Gastroesophageal sphincter (tissue), 4 donors: ENCODE measurements at regions not wholly inside any gene's neighbourhood (a gene's known extent, or its start where the extent isn't known, plus 50 kb on each side); places are given as distances from the start of the nearest gene placed in this dataset.

Experiments
- ATAC-seq: fragments of 150-250 bp; one replicate; pipeline ENCODE4 v1.9.1; 2016; ENCODE audit warnings: mild to moderate bottlenecking, moderate library complexity
- H3K27ac ChIP-seq, 4 donors: fragments of 200-600 bp; sonication (generic) in 3 of 4; 1 replicate in 3 of 4; 2 replicates in 1 of 4; pipeline ENCODE4 v1.5.1; 2016 to 2019
- H3K27me3 ChIP-seq: fragments of 200-600 bp; sonication (generic); one replicate; pipeline ENCODE4 v1.5.1; 2019
- H3K36me3 ChIP-seq, 2 donors: fragments of 200-600 bp; sonication (generic); one replicate each; pipeline ENCODE4 v1.5.1; 2019; ENCODE audit warnings: control low read depth in 1 of 2
- H3K4me1 ChIP-seq, 3 donors: fragments of 200-600 bp; sonication (generic); 1 replicate in 2 of 3; 2 replicates in 1 of 3; pipeline ENCODE4 v1.5.1; 2016 to 2019; ENCODE audit warnings: control low read depth in 2 of 3
- H3K4me3 ChIP-seq, 2 donors: fragments of 200-600 bp; sonication (generic); one replicate each; pipeline ENCODE4 v1.5.1; 2019; ENCODE audit warnings: mild to moderate bottlenecking in 1 of 2, moderate library complexity in 1 of 2
- H3K9me3 ChIP-seq, 3 donors: fragments of 200-600 bp; sonication (generic); one replicate each; pipeline ENCODE4 v1.5.1; 2017 to 2019; ENCODE audit warnings: control low read depth in 2 of 3
- EP300 ChIP-seq: sonication (generic); formaldehyde crosslinking; IDR thresholded peaks from one replicate; pipeline ENCODE4 v1.6.1; 2017; ENCODE audit warnings: antibody characterized with exemption, mild to moderate bottlenecking
- POLR2A ChIP-seq, 2 donors: fragments of 450-650 bp; IDR thresholded peaks; one replicate each; pipeline ENCODE4 v1.6.1; 2017; ENCODE audit warnings: antibody characterized with exemption in 2 of 2, mild to moderate bottlenecking in 2 of 2, moderate library complexity in 1 of 2
- POLR2AphosphoS5 ChIP-seq: sonication (generic); formaldehyde crosslinking; IDR thresholded peaks from one replicate; pipeline ENCODE4 v1.6.1; 2017; ENCODE audit warnings: antibody characterized with exemption
- WGBS, 2 donors: methylation state at CpG; one replicate each; pipeline ENCODE4 v1.1.5; 2018; ENCODE audit warnings: low coverage in 1 of 2; 5-methylcytosine and 5-hydroxymethylcytosine counted together
- TF ChIP-seq, protein P1 (sequence below), 4 experiments: fragments of 200-600 bp in 2 of 4; fragments of 450-650 bp in 2 of 4; sonication (generic) in 1 of 4; IDR thresholded peaks; one replicate each; pipeline ENCODE4 v1.5.1; 2017 to 2019; ENCODE audit warnings: antibody characterized with exemption in 4 of 4, mild to moderate bottlenecking in 2 of 4, moderate library complexity in 2 of 4

- 25 to 45% methylated on average over 4 of the region's 4 CpGs for WGBS, 2 donors
- no peaks in the 10 kb centered on the region for H3K36me3 ChIP-seq
- TF ChIP-seq, protein P1, sequence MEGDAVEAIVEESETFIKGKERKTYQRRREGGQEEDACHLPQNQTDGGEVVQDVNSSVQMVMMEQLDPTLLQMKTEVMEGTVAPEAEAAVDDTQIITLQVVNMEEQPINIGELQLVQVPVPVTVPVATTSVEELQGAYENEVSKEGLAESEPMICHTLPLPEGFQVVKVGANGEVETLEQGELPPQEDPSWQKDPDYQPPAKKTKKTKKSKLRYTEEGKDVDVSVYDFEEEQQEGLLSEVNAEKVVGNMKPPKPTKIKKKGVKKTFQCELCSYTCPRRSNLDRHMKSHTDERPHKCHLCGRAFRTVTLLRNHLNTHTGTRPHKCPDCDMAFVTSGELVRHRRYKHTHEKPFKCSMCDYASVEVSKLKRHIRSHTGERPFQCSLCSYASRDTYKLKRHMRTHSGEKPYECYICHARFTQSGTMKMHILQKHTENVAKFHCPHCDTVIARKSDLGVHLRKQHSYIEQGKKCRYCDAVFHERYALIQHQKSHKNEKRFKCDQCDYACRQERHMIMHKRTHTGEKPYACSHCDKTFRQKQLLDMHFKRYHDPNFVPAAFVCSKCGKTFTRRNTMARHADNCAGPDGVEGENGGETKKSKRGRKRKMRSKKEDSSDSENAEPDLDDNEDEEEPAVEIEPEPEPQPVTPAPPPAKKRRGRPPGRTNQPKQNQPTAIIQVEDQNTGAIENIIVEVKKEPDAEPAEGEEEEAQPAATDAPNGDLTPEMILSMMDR (IDR thresholded peaks at IDR 0.05) = no peak
- no peak for TF ChIP-seq POLR2AphosphoS5
- TF ChIP-seq POLR2A (IDR thresholded peaks at IDR 0.05) = no peak
- no peak for TF ChIP-seq EP300
- H3K27ac ChIP-seq = no peak overlapping the region
- no peak overlapping the region for H3K4me3 ChIP-seq
- no peak for ATAC-seq
- no peaks in the 10 kb centered on the region for H3K4me1 ChIP-seq
- peaks cover 0 to 11% (median 0%) of the 10 kb centered on the region in 3 donors for H3K9me3 ChIP-seq
- H3K27me3 ChIP-seq = no peaks in the 10 kb centered on the region
These were observed 197.3 kb upstream of the GOT2 start for GRCh38 chr16:58931436-58931835.

DNA sequence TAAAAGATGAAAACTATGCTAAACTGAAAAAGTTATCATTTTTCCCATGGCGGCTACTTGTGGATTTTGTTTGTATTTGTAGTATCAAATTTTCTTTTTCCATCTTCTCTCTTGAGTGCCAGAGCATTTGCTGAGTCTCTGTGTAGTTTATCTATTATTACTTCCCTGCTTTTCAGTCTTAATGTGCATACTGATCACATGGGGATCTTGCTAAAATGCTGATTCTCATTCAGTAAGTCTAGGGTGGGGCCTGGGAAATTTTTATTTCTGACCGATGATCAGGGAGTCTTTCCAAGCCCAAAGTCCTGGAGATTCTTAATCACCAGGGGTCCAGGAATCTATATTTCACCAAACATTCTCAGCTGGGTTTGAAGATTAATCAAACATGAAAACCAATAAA lies 189.0 kb upstream of the GOT2 start:
- Histone ChIP-seq H3K27ac (no peak overlapping the region), H3K4me3 (no peak overlapping the region), H3K9me3 (no peaks in the 10 kb centered on the region), H3K27me3 (no peaks in the 10 kb centered on the region), H3K36me3 (no peaks in the 10 kb centered on the region), H3K4me1 (no peaks in the 10 kb centered on the region)
- ATAC-seq = no peak
- no peak for TF ChIP-seq EP300
- TF ChIP-seq, protein P1 (IDR thresholded peaks at IDR 0.05) = no peak
- TF ChIP-seq POLR2A (IDR thresholded peaks at IDR 0.05) = no peak
- TF ChIP-seq POLR2AphosphoS5 = no peak
- WGBS, 2 donors = 70 to 77% methylated on average over 2 of the region's 2 CpGs

DNA sequence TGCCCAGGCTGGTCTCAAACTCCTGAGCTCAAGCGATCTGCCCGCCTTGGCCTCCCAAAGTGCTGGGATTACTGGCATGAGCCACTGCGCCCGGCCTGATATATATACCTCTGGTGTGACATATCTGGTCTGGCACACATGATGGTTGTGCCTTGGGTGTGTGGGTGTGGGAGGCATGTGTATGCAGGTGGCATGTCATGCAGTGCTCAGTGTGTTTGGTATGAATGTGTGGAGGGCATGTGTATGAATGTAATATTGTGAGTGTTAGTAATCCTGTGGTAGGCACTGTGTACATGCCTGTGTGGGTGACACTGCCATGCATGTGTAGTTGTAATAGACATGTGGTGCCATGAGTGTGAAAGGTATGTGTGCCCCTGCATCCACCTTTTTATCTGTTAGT lies 179.3 kb upstream of the GOT2 start:
- Histone ChIP-seq H3K36me3 (no peaks in the 10 kb centered on the region), H3K4me3 (no peak overlapping the region), H3K9me3 (peaks cover 0 to 13% (median 0%) of the 10 kb centered on the region in 3 donors), H3K27me3 (no peaks in the 10 kb centered on the region), H3K4me1 (no peaks in the 10 kb centered on the region), H3K27ac (no peak overlapping the region)
- ATAC-seq = no peak
- TF ChIP-seq POLR2A (IDR thresholded peaks at IDR 0.05) = no peak
- no peak for TF ChIP-seq POLR2AphosphoS5
- TF ChIP-seq, protein P1 (IDR thresholded peaks at IDR 0.05) = no peak
- no peak for TF ChIP-seq EP300
- 75% methylated on average over 2 of the region's 4 CpGs; no CpG with 5 or more reads in 1 of the 2 donors for WGBS, 2 donors

GRCh38 chr16:58912571-58912970 lies 178.5 kb upstream of the GOT2 start:
- ATAC-seq = no peak
- TF ChIP-seq POLR2A (IDR thresholded peaks at IDR 0.05) (no peak), EP300 (no peak), POLR2AphosphoS5 (no peak)
- TF ChIP-seq, protein P1 (IDR thresholded peaks at IDR 0.05) = no peak
- no peaks in the 10 kb centered on the region for H3K4me1 ChIP-seq
- peaks cover 0 to 13% (median 0%) of the 10 kb centered on the region in 3 donors for H3K9me3 ChIP-seq
- H3K27ac ChIP-seq = no peak overlapping the region
- no peaks in the 10 kb centered on the region for H3K27me3 ChIP-seq
- H3K4me3 ChIP-seq = no peak overlapping the region
- H3K36me3 ChIP-seq = no peaks in the 10 kb centered on the region

- Histone ChIP-seq H3K27me3 (no peaks in the 10 kb centered on the region), H3K4me1 (no peaks in the 10 kb centered on the region), H3K27ac (no peak overlapping the region), H3K4me3 (no peak overlapping the region), H3K36me3 (no peaks in the 10 kb centered on the region), H3K9me3 (no peaks in the 10 kb centered on the region)
- 62 to 73% methylated on average over 7 to 8 of the region's 8 CpGs for WGBS, 2 donors
- TF ChIP-seq POLR2AphosphoS5 = no peak
- TF ChIP-seq EP300 = no peak
- no peak for TF ChIP-seq POLR2A (IDR thresholded peaks at IDR 0.05)
- TF ChIP-seq, protein P1 (IDR thresholded peaks at IDR 0.05) = no peak
- ATAC-seq = no peak
These were observed 173.0 kb upstream of the GOT2 start for GRCh38 chr16:58906981-58907715.
